ENCODE measurements at regions not wholly inside any gene's neighbourhood (a gene's known extent, or its start where the extent isn't known, plus 50 kb on each side); places are given as distances from the start of the nearest gene placed in this dataset.

DNA sequence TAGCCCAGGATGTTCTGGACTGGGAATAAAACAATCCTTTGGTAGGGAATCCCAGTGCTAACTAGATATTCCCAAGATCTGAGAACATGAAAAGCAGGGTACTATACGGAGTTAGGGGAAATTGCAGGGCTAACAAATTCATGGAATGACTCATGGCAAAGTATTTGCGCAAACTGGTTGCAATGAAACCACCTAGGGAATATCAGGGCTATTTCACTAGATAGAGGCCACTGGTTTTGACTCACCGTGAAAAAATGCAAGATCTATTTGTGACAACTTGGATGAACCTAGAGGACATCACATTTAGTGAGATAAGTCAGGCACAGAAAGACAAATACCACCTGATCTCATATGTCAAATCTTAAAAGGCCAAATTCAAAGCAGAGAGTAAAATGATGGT lies 233.3 kb downstream of the MBD2 start:
- H3K4me3 Mint-ChIP-seq = no peak overlapping the region
- no peak overlapping the region for H3K27ac Mint-ChIP-seq
- ATAC-seq = no peak
- no peaks in the 10 kb centered on the region for H3K4me1 Mint-ChIP-seq
- H3K9me3 Mint-ChIP-seq = no peaks in the 10 kb centered on the region
- H3K27me3 Mint-ChIP-seq = no peaks in the 10 kb centered on the region
- DNase-seq = no peak

DNA sequence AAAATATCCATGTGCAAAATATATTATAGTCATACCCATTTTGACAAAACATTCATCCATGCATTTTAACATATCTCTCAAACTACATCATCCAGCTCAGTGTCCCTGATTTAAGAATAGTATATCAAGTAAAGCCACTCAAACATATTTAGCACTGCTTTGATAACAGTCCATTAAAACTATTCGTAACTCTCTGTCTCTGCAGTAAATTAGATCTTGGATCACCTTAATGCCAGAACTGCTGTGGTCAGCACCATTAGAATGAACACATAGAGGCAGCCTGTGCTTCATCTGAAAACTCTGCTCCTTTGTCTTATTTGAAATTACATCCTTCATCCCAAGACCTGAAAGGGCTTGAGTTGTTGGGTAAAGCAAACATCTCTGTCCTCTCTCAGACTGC lies 234.0 kb downstream of the MBD2 start:
- Mint-ChIP-seq H3K4me3 (no peak overlapping the region), H3K9me3 (no peaks in the 10 kb centered on the region), H3K4me1 (no peaks in the 10 kb centered on the region)

DNA sequence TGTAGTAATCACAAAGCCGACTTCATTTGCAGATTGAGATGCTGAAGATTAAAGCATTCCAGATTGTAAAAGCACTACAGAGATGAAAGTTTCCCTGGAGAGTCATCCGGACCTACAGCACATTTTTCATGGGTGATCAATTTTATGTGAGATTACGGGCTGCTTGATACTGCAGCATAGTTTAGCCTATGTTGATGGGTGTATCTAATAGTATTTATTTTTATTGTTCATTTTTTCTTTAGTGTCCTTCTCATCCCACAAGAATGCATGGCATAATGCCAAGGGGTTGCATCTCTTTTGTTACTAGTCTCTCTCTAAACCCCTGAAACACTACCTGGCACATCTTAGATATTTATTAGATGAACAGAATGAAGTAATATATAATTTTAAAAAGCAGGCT lies 240.4 kb downstream of the MBD2 start:
- Mint-ChIP-seq H3K27me3 (no peaks in the 10 kb centered on the region), H3K9me3 (peaks cover 10 to 12% of the 10 kb centered on the region in 2 donors), H3K27ac (no peak overlapping the region), H3K4me1 (no peaks in the 10 kb centered on the region), H3K4me3 (no peak overlapping the region)
- ATAC-seq (no peak), DNase-seq (no peak)

More for the DNA sequence above, 234.0 kb downstream of the MBD2 start:
- H3K27me3 Mint-ChIP-seq = no peaks in the 10 kb centered on the region
- DNase-seq (no peak), ATAC-seq (no peak)
- H3K27ac Mint-ChIP-seq = no peak overlapping the region

DNA sequence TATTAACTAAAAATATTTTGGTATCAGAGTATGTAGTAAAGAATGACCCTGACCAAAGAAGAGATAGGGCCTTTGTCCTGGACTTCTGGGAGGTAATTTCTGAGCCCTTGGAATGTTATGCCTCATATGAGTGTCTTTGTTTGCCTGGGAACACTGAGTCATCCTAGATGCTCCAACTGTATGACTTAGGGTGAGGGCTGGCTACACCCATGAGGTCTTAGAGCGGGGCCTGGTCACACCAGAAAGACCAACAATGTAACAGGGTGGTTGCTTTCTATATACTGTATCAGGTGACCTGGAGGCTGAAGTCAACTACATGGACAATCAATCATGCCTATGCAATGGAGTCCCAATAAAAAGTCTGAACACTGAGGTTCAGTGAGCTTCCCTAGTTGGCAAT lies 253.1 kb downstream of the MBD2 start:
- Mint-ChIP-seq H3K27me3 (no peaks in the 10 kb centered on the region), H3K4me1 (no peaks in the 10 kb centered on the region), H3K27ac (no peak overlapping the region), H3K4me3 (no peak overlapping the region), H3K9me3 (peaks cover 8 to 16% of the 10 kb centered on the region in 2 donors)
- no peak for DNase-seq
- ATAC-seq = no peak

DNA sequence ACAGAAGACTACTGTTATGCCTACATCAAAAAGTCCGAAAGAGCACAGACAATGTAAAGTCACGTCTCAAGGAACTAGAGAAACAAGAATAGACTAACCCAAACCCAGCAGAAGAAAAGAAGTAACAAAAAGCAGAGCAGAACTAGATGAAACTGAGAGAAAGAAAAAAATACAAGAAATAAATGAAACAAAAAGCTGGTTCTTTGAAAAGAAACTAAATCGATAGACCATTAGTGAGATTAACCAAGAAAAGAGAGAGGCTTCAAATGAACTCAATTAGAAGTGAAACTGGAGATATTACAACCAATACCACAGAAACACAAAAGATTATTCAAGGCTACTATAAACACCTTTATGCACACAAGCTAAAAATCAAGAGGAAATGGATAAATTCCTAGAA lies 271.8 kb downstream of the MBD2 start:
- H3K4me1 Mint-ChIP-seq = no peaks in the 10 kb centered on the region
- H3K27ac Mint-ChIP-seq = no peak overlapping the region
- H3K9me3 Mint-ChIP-seq = peaks cover 0 to 7% of the 10 kb centered on the region in 2 donors
- ATAC-seq = no peak
- no peak for DNase-seq
- H3K27me3 Mint-ChIP-seq = no peaks in the 10 kb centered on the region
- no peak overlapping the region for H3K4me3 Mint-ChIP-seq

DNA sequence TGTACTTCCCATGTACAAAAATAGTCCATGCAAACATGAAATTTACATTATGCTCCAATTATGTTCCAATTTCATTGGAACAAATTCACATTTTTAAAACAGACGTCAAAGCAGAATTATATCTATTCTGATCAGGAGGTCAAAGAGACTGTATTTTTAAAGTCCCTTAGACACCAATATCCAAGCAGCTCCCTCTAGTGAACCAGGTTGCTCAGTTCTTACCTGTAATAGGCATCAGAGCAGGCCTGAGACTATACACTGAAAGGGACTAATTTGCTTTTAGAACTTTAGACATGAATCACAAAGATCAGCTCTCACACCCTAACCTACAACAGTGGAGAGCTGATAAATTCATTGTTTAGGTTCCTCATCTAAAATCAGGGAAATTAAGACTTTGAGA lies 273.9 kb downstream of the MBD2 start:
- Mint-ChIP-seq H3K27ac (no peak overlapping the region), H3K27me3 (no peaks in the 10 kb centered on the region), H3K4me1 (no peaks in the 10 kb centered on the region), H3K9me3 (peaks cover 0 to 7% of the 10 kb centered on the region in 2 donors), H3K4me3 (no peak overlapping the region)
- DNase-seq = no peak
- no peak for ATAC-seq

DNA sequence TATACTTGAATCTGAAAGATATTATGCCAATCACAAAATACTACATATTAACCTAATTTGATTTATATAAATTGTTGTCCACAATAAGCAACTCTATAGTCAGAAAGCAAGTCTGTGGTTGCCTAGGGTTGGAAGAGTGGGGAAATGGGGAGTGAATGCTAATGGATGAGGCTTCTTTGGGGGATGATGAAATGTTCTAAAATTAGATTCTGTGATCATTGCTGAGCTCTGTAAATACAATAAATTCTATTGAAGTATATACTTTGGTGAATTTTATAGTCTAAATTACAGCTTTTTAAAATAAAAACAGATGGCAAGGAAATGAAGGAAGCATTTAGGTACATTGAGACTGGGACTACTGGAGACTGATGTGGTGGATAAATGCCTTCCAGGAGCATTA lies 275.5 kb downstream of the MBD2 start:
- Mint-ChIP-seq H3K4me3 (no peak overlapping the region), H3K9me3 (peaks cover 4 to 15% of the 10 kb centered on the region in 2 donors), H3K27ac (no peak overlapping the region), H3K27me3 (no peaks in the 10 kb centered on the region), H3K4me1 (no peaks in the 10 kb centered on the region)
- ATAC-seq (no peak), DNase-seq (no peak)

DNA sequence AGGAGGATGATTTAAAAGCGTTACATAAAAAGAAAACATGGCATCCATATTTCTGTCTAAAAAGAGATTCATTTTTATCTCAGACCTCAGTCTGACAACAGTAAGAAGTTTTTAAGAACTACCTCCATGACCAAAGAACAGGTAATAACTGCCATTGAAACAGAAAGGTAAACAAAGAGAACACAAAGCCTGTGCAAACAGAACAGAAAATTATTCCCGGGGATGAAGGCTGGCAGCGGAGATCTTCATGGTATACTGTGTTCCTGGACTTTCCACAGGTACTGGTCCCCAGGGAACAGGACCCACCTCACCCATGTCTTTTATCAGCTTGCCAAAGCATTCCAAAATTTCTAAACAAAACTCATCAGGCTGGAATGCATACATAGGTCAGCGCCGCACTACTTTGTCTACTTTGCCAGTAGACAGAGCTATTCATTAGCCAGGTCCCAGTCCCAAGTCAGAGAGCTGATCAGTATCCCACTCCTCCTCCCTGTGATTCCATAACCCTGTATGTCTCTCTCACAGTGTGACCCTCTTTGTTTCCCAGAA lies 277.3 kb downstream of the MBD2 start:
- Mint-ChIP-seq H3K27ac (no peak overlapping the region), H3K27me3 (no peaks in the 10 kb centered on the region), H3K4me3 (no peak overlapping the region), H3K4me1 (no peaks in the 10 kb centered on the region), H3K9me3 (peaks cover 4 to 14% of the 10 kb centered on the region in 2 donors)
- ATAC-seq (no peak), DNase-seq (no peak)

DNA sequence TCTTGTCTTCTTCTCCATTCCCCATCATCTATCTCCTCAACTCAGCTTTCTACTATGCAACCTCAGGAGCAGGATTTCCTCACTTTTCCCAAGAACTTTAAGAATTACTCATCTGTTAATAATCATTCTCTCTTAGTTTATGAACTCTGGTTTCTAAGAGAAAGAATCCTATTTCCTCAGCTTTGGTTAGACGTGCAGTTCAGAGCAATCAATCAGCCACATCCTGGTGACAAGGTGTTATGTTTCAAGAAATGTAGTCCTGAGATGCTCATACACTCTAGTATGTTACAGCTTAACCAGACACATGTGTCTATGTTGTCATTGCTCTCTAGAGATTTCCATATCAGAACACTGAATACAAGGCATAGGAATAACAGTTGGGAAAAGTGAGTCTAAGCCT lies 277.9 kb downstream of the MBD2 start:
- H3K4me1 Mint-ChIP-seq = no peaks in the 10 kb centered on the region
- no peak for DNase-seq
- H3K27me3 Mint-ChIP-seq = no peaks in the 10 kb centered on the region
- no peak overlapping the region for H3K27ac Mint-ChIP-seq
- H3K9me3 Mint-ChIP-seq = peaks cover 4 to 14% of the 10 kb centered on the region in 2 donors
- no peak overlapping the region for H3K4me3 Mint-ChIP-seq
- no peak for ATAC-seq

DNA sequence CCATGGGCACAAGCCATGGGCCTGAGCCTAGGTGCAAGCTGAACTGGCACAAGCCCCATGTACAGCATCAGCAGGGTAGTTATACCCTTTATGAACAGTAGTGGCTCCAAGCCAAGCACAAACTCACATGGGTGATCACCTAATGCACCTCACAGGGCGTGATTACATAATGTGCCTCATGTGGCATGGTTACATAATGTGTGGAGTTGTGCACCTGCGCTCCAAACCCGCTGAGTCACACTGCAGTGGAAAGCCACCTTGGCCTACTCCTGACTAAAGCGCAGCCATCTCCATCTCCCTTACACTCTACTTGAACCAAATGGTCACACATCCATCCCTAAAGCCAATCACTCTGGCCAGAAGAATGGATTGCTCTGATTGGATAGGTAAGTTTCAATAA lies 279.7 kb downstream of the MBD2 start:
- Mint-ChIP-seq H3K27me3 (no peaks in the 10 kb centered on the region), H3K4me3 (no peak overlapping the region), H3K9me3 (peaks cover 4 to 14% of the 10 kb centered on the region in 2 donors), H3K4me1 (no peaks in the 10 kb centered on the region), H3K27ac (no peak overlapping the region)
- ATAC-seq (no peak), DNase-seq (no peak)

DNA sequence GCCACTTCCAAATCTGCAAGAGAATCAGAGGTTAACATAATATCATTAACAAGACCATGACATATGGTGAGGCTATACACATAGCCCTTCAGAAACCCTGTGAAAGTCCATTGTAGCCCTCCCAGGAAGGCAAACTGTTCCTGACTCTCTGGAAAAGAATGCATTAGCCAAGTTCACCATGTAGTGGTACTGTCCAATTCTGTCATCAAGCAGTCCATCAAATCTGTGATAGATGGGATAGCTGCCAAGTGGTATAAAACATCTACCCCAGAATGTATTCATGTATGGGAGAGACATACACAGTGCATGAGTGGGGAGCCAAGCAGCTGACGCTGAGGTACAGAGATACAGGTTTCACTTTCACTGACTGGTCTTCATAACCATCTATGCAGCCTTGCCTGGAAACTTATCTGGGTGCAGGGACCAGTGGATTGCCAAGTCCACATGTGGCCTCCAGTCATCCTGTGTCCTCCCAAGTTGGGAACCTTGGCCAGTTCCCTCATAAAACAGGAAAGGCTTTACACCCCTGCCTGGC lies 281.1 kb downstream of the MBD2 start:
- no peak for DNase-seq
- no peaks in the 10 kb centered on the region for H3K27me3 Mint-ChIP-seq
- no peaks in the 10 kb centered on the region for H3K4me1 Mint-ChIP-seq
- no peak for ATAC-seq
- H3K9me3 Mint-ChIP-seq = peaks cover 4 to 14% of the 10 kb centered on the region in 2 donors
- no peak overlapping the region for H3K4me3 Mint-ChIP-seq
- H3K27ac Mint-ChIP-seq = no peak overlapping the region

DNA sequence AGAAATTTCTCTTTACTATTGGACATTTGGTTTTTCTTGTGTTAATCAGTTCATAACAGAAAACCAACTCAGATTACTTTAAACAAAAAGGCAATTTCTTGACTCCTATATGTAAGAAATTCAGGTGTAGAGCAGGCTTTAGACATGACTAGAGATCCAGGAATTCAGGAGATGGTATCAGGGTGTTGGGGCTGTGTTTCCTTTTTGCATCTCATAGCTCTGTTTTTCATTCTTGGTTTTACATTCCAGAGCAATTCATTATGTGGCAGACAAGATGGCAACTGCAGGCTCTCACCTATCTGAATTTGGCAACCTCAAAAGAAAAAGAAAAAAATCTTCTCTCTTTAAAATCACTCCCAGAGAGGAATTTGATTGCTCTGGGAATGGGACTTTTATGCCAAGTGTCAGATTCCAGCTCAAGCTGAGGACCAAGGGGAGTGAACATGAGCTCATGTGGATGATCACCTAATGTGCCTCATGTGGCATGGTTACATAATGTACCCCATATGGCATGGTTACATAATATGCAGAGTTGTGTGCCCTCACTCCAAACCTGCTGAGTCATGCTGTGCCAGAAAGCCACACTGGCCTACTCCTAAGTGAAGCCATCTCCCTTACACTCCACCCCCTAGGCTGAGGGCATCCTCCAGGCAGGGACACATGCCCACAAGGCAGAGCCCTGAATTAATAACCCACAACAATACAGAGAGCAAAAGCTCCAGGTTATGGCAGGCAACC lies 282.7 kb downstream of the MBD2 start:
- Mint-ChIP-seq H3K9me3 (peaks cover 4 to 16% of the 10 kb centered on the region in 2 donors), H3K4me3 (no peak overlapping the region), H3K27me3 (no peaks in the 10 kb centered on the region), H3K4me1 (no peaks in the 10 kb centered on the region), H3K27ac (no peak overlapping the region)
- ATAC-seq (no peak), DNase-seq (no peak)

DNA sequence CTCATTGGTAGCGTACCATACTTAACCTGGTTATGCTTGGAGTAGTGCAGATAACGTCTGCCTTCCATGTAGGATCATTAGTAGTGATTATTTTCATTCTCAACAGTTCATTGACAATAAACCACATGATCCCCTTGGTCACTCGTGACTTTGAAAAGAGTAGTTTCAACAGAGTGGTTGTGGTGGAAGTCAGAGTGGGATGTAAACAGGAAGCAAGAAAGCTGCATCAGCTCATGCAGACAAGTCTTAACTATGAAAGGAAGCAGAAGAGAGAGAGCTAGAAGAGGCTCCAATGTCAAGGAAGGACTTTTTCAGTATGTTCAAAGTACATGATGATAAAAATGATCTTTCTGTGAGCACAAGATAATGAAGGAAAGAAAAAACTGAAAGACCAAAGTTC lies 287.4 kb downstream of the MBD2 start:
- DNase-seq = no peak

DNA sequence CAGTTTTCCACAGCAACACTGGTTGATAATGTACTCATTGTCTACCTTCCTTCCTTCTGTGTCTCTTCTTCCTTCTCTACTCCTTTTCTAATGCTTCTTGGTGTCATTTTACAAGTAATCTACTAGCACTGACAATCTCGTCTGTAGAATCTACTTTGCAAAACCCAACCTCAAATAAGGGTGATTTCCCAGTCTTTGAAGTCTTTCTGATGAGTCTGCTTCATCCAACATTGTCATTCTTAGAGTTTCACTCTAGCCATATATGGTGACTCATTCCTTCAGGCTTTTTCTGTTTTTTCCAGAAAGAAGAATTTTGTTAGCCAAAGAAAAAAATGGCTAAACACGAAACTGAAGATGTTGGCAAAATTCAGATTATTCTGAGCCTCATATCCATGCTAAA lies 288.7 kb downstream of the MBD2 start:
- H3K9me3 Mint-ChIP-seq = peaks cover 0 to 19% of the 10 kb centered on the region in 2 donors
- ATAC-seq = no peak
- no peak for DNase-seq
- H3K27ac Mint-ChIP-seq = no peak overlapping the region
- H3K27me3 Mint-ChIP-seq = no peaks in the 10 kb centered on the region
- no peak overlapping the region for H3K4me3 Mint-ChIP-seq
- no peaks in the 10 kb centered on the region for H3K4me1 Mint-ChIP-seq

More for the DNA sequence above, 287.4 kb downstream of the MBD2 start:
- Mint-ChIP-seq H3K4me1 (no peaks in the 10 kb centered on the region), H3K9me3 (peaks cover 0 to 14% of the 10 kb centered on the region in 2 donors), H3K4me3 (no peak overlapping the region), H3K27me3 (no peaks in the 10 kb centered on the region), H3K27ac (no peak overlapping the region)
- ATAC-seq = no peak

DNA sequence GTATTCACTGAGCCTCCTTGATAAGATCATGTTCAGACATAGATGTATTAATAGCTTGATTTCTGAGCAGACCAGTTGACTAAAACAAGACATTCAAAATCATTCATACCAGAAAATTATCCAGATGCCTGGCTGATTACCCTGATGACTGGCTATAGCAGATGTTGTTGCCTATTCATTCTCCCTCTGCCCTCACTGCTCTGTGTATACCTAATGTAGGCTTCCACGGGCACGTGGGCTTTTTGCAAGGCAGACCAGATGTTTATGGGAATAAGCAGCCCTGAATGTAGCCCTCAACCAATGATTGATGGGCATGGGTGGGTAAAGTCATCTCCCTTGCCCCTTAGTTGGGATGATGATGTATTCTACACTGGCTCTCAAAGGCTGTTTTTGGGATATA lies 289.1 kb downstream of the MBD2 start:
- Mint-ChIP-seq H3K9me3 (peaks cover 0 to 23% of the 10 kb centered on the region in 2 donors), H3K4me1 (no peaks in the 10 kb centered on the region), H3K4me3 (no peak overlapping the region), H3K27me3 (no peaks in the 10 kb centered on the region), H3K27ac (no peak overlapping the region)
- ATAC-seq (no peak), DNase-seq (no peak)

DNA sequence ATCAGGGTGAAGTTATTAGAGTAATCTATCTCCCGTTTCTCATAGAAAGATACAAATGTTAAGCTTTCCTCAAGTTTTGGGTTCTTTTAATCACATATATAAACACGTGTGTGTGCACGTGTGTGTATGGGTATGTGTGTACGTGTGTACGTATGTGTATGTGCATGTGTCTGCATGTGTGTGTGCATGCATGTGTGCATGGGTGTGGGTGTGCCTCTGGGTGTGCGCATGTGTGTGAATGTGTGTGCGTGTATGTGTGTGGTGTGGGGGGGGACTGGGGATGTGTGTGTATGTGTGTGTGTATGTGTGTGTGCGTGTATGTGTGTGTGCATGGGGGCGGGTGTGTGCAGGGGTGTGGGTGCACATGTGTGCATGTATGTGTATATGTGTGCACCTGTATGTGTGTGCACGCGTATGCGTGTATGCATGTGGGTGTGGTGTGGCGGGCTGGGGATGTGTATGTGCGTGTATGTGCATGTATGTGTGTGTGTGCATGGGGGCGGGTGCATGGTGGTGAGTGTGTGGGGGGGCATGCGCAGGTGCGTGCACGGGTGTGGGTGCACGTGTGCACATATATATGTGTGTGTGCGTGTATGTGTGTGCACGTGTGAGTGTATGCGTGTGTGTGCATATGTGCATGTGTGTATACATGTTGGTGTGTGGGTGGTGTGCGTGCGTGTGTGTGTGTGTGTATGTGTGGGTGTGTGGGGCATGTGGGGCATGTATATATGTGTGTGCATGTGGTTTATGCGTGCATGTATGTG lies 304.0 kb downstream of the MBD2 start:
- DNase-seq (no peak), ATAC-seq (peak; percentile 23)
- Mint-ChIP-seq H3K27me3 (no peaks in the 10 kb centered on the region), H3K4me1 (no peaks in the 10 kb centered on the region), H3K4me3 (no peak overlapping the region), H3K9me3 (peaks cover 18 to 25% of the 10 kb centered on the region in 2 donors), H3K27ac (no peak overlapping the region)

All from stimulated activated naive CD8-positive, alpha-beta T cell treated with anti-CD3 and anti-CD28 coated beads, Interleukin-15, amount 100 ng/mL, for 72 hours (primary cell).